ENCODE measurements at regions not wholly inside any gene's neighbourhood (a gene's known extent, or its start where the extent isn't known, plus 50 kb on each side); places are given as distances from the start of the nearest gene placed in this dataset.

DNA sequence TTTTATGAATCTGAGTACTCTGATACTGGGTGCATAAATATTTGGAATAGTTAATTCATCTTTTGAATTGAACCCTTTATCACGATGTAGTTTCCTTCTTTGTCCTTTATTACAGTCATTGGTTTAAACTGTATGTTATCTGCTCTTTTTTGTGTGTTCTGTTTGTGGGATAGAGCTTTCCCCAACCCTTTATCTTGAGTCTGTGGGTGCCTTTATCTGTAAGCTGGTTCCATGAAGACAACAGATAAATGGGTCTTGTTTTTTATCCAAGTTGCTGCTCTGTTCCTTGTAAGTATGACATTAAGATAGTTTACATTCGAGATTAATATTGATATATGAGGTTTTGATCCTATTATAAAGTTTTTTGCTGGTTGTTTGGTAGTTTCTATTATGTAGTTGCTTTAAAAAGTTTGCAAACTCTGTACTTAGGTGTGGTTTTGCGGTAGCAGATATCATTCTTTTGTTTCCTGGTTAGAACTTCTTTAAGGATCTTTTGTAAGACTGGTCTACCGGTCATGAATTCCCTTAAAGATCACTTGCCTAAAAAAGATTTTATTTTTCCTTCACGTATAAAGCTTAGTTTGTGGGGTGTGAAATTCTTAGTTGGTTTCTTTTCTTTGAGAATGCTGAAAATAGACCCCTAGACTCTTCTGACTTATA lies 1451.3 kb upstream of the SLC39A10 start:
- in situ Hi-C loops (cut with MboI) (no loop called here), intact Hi-C loops (cut with micrococcal nuclease; ENCODE audit: unreplicated experiment) (no loop called here)
- RAD21 ChIA-PET (ENCODE audit: unreplicated experiment) = no interaction called here
- no peaks in the 10 kb centered on the region for H3K36me3 ChIP-seq (ENCODE audit: control insufficient read depth in 2 of 2, insufficient read depth in 2 of 2, low read length in 1 of 2)
- no peak overlapping the region for H3K9ac ChIP-seq (ENCODE audit: control insufficient read depth, insufficient read depth, low read length)
- CTCF ChIA-PET = no interaction called here
- H3K4me3 ChIP-seq = no peak overlapping the region
- TF ChIP-seq, protein P1, sequence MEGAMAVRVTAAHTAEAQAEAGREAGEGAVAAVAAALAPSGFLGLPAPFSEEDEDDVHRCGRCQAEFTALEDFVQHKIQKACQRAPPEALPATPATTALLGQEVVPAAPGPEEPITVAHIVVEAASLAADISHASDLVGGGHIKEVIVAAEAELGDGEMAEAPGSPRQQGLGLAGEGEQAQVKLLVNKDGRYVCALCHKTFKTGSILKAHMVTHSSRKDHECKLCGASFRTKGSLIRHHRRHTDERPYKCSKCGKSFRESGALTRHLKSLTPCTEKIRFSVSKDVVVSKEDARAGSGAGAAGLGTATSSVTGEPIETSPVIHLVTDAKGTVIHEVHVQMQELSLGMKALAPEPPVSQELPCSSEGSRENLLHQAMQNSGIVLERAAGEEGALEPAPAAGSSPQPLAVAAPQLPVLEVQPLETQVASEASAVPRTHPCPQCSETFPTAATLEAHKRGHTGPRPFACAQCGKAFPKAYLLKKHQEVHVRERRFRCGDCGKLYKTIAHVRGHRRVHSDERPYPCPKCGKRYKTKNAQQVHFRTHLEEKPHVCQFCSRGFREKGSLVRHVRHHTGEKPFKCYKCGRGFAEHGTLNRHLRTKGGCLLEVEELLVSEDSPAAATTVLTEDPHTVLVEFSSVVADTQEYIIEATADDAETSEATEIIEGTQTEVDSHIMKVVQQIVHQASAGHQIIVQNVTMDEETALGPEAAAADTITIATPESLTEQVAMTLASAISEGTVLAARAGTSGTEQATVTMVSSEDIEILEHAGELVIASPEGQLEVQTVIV (IDR thresholded peaks at IDR 0.05; ENCODE audit: borderline replicate concordance, partially characterized antibody) = no peak
- TF ChIP-seq RUNX3 (IDR thresholded peaks at IDR 0.05; ENCODE audit: low read length) = peak; percentile 12; the same call in 1 of the 2 replicates
- SMC1A ChIA-PET (ENCODE audit: uncharacterized antibody, unreplicated experiment) = interaction anchor here (0.9 to 1.6 kb wide), 2 partner anchors 18 to 38 kb away, joined by 3 read pairs; no protein-coding TSS in a partner anchor
- H3K4me1 ChIP-seq (ENCODE audit: control insufficient read depth, insufficient read depth, low read length) = no peaks in the 10 kb centered on the region
- no peak overlapping the region for H3K4me2 ChIP-seq (ENCODE audit: control insufficient read depth, insufficient read depth)
- POLR2A ChIA-PET = no interaction called here
- FAIRE-seq (no peak), DNase-seq (ENCODE audit: low read depth, low spot score) (no peak), ATAC-seq (no peak)
- H3K79me2 ChIP-seq (ENCODE audit: control insufficient read depth, insufficient read depth, low read length) = no peaks in the 10 kb centered on the region
- BruUV-seq (replicated peaks) = no TSS peak
- no peaks in the 10 kb centered on the region for H3K9me3 ChIP-seq (replicated peaks; ENCODE audit: control insufficient read depth, insufficient read depth, low read length)
- H3K27me3 ChIP-seq (replicated peaks in 1 of 2; ENCODE audit: control insufficient read depth in 2 of 2, insufficient read depth in 2 of 2, low read length in 1 of 2) = no peaks in the 10 kb centered on the region
- H3K27ac ChIP-seq (ENCODE audit: control insufficient read depth, insufficient read depth) = no peak overlapping the region
- no peak overlapping the region for H2AFZ ChIP-seq (ENCODE audit: control insufficient read depth, low read depth, low read length)
- 18% methylated on average over 5 of the region's 5 CpGs for WGBS (ENCODE audit: insufficient coverage, insufficient replicate concordance, low lambda C conversion rate, missing lambda C conversion rate)
- no peaks in the 10 kb centered on the region for H4K20me1 ChIP-seq (ENCODE audit: control insufficient read depth, insufficient read depth)

DNA sequence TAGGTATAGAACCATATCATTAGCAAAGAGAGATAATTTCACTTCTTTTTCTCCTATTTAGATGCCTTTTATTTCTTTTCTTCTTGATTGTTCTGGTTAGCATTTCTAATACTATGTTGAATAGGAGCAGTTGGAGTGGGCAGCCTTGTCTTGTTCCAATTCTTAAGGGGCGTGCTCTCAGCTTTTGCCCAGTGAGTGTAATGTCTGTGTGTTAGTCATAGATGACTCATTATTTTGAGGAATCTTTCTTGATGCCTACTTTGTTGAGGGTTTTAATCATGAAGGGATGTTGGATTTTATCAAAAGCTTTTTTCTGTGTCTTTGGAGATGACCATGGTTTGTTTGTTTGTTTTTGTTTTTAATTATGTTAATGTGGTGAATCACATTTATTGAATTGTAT lies 1453.1 kb upstream of the SLC39A10 start:
- CTCF ChIA-PET = no interaction called here
- Histone ChIP-seq H3K4me3 (no peak overlapping the region), H3K27me3 (replicated peaks in 1 of 2; ENCODE audit: control insufficient read depth in 2 of 2, insufficient read depth in 2 of 2, low read length in 1 of 2) (no peaks in the 10 kb centered on the region), H3K4me1 (ENCODE audit: control insufficient read depth, insufficient read depth, low read length) (no peaks in the 10 kb centered on the region), H3K36me3 (ENCODE audit: control insufficient read depth in 2 of 2, insufficient read depth in 2 of 2, low read length in 1 of 2) (no peaks in the 10 kb centered on the region), H3K4me2 (ENCODE audit: control insufficient read depth, insufficient read depth) (no peak overlapping the region), H4K20me1 (ENCODE audit: control insufficient read depth, insufficient read depth) (no peaks in the 10 kb centered on the region), H3K9ac (ENCODE audit: control insufficient read depth, insufficient read depth, low read length) (no peak overlapping the region), H3K27ac (ENCODE audit: control insufficient read depth, insufficient read depth) (no peak overlapping the region), H3K79me2 (ENCODE audit: control insufficient read depth, insufficient read depth, low read length) (no peaks in the 10 kb centered on the region), H2AFZ (ENCODE audit: control insufficient read depth, low read depth, low read length) (no peak overlapping the region), H3K9me3 (replicated peaks; ENCODE audit: control insufficient read depth, insufficient read depth, low read length) (no peaks in the 10 kb centered on the region)
- SMC1A ChIA-PET (ENCODE audit: uncharacterized antibody, unreplicated experiment) = no interaction called here
- intact Hi-C loops (cut with micrococcal nuclease; ENCODE audit: unreplicated experiment) = no loop called here
- 0% methylated on average over 1 of the region's 1 CpG for WGBS (ENCODE audit: insufficient coverage, insufficient replicate concordance, low lambda C conversion rate, missing lambda C conversion rate)
- no peak for ATAC-seq
- DNase-seq (ENCODE audit: low read depth, low spot score) = no peak
- POLR2A ChIA-PET = no interaction called here
- RAD21 ChIA-PET (ENCODE audit: unreplicated experiment) = no interaction called here
- in situ Hi-C loops (cut with MboI) = no loop called here
- BruUV-seq (replicated peaks) = no TSS peak
- FAIRE-seq = no peak
- TF ChIP-seq BRCA1 (IDR thresholded peaks at IDR 0.05; ENCODE audit: low read depth, low read length) = no peak
- TF ChIP-seq NR2C1 (IDR thresholded peaks at IDR 0.05) = no peak
- TF ChIP-seq PBX3 (IDR thresholded peaks at IDR 0.05; ENCODE audit: insufficient replicate concordance, low read depth, low read length) = no peak
- no peak for TF ChIP-seq KAT2A (conservative IDR thresholded peaks at IDR 0.05; ENCODE audit: control insufficient read depth, low read depth, low read length)
- TF ChIP-seq MLLT1 (IDR thresholded peaks at IDR 0.05) = no peak
- TF ChIP-seq PAX5 (IDR thresholded peaks at IDR 0.05; ENCODE audit: borderline replicate concordance, low read depth, low read length) = no peak

Measured in GM12878 (cell line).